HG03108 (cell line): ENCODE measurements at regions not wholly inside any gene's neighbourhood (a gene's known extent, or its start where the extent isn't known, plus 50 kb on each side); places are given as distances from the start of the nearest gene placed in this dataset.

ENCODE experiments used
- ATAC-seq: cut with Tn5 transposase; IDR thresholded peaks from one replicate; pipeline ENCODE4 v1.9.1; 2021; ENCODE audit warnings: moderate library complexity; ENCODE audit not compliant: unreplicated experiment

- no peak for ATAC-seq
These were observed 69.2 kb upstream of the EPHA4 start for GRCh38 chr2:221641181-221641871.

GRCh38 chr2:221640686-221641085 lies 68.6 kb upstream of the EPHA4 start:
- ATAC-seq: no peak

- ATAC-seq: no peak
These were observed 65.7 kb upstream of the EPHA4 start for GRCh38 chr2:221637851-221638250.

GRCh38 chr2:221635949-221636348 lies 63.8 kb upstream of the EPHA4 start:
- ATAC-seq: no peak

GRCh38 chr2:221629468-221629867 lies 57.4 kb upstream of the EPHA4 start:
- ATAC-seq: no peak

- no peak for ATAC-seq
These were observed 52.4 kb upstream of the EPHA4 start for GRCh38 chr2:221624475-221624874.
